Loucy (cell line): ENCODE measurements at regions not wholly inside any gene's neighbourhood (a gene's known extent, or its start where the extent isn't known, plus 50 kb on each side); places are given as distances from the start of the nearest gene placed in this dataset.

Source experiments
- EZH2phosphoT487 ChIP-seq: fragments of 200-600 bp; IDR thresholded peaks from 2 replicates; pipeline ENCODE4 v1.6.1; 2018; ENCODE audit warnings: antibody characterized with exemption, mild to moderate bottlenecking, moderate library complexity, borderline replicate concordance
- TF ChIP-seq, protein P1 (sequence below): fragments of 200-600 bp; sonication (generic); conservative IDR thresholded peaks from 2 replicates; pipeline ENCODE4 v1.5.1; 2014; ENCODE audit warnings: mild to moderate bottlenecking, antibody characterized with exemption, low read length

DNA sequence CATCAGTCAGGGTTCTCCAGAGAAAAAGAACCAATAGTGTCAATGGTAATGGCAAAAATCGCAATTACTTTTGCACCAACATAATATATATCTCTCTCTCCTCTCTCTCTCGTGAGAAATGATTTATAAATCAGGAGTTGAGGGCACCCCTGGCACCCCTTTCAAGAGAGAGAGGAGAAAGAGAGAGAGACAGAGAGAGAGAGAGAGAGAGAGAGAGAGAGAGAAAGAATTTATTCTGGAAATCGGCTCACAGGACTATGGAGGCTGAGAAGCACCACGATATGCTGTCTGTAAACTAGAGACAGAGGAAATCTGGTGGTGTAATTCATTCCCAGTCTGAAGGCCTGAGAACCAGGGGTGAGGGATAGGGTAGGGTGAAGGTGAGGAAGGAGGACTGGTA is 201.9 kb upstream of the MAP3K7 start:
- TF ChIP-seq, protein P1, sequence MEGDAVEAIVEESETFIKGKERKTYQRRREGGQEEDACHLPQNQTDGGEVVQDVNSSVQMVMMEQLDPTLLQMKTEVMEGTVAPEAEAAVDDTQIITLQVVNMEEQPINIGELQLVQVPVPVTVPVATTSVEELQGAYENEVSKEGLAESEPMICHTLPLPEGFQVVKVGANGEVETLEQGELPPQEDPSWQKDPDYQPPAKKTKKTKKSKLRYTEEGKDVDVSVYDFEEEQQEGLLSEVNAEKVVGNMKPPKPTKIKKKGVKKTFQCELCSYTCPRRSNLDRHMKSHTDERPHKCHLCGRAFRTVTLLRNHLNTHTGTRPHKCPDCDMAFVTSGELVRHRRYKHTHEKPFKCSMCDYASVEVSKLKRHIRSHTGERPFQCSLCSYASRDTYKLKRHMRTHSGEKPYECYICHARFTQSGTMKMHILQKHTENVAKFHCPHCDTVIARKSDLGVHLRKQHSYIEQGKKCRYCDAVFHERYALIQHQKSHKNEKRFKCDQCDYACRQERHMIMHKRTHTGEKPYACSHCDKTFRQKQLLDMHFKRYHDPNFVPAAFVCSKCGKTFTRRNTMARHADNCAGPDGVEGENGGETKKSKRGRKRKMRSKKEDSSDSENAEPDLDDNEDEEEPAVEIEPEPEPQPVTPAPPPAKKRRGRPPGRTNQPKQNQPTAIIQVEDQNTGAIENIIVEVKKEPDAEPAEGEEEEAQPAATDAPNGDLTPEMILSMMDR: no peak
- no peak for TF ChIP-seq EZH2phosphoT487
